ENCODE measurements at regions not wholly inside any gene's neighbourhood (a gene's known extent, or its start where the extent isn't known, plus 50 kb on each side); places are given as distances from the start of the nearest gene placed in this dataset.

- DNase-seq (ENCODE audit: extremely low read depth, low read depth), result no peak
- TF ChIP-seq, protein P1, sequence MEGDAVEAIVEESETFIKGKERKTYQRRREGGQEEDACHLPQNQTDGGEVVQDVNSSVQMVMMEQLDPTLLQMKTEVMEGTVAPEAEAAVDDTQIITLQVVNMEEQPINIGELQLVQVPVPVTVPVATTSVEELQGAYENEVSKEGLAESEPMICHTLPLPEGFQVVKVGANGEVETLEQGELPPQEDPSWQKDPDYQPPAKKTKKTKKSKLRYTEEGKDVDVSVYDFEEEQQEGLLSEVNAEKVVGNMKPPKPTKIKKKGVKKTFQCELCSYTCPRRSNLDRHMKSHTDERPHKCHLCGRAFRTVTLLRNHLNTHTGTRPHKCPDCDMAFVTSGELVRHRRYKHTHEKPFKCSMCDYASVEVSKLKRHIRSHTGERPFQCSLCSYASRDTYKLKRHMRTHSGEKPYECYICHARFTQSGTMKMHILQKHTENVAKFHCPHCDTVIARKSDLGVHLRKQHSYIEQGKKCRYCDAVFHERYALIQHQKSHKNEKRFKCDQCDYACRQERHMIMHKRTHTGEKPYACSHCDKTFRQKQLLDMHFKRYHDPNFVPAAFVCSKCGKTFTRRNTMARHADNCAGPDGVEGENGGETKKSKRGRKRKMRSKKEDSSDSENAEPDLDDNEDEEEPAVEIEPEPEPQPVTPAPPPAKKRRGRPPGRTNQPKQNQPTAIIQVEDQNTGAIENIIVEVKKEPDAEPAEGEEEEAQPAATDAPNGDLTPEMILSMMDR (IDR thresholded peaks at IDR 0.05; ENCODE audit: low read depth, low read length, missing control alignments), result no peak
- H3K4me3 ChIP-seq (replicated peaks; ENCODE audit: low read depth, low read length), result no peak overlapping the region
Observed at GRCh38 chr16:48082516-48082915, 73.3 kb downstream of the ABCC12 start.

- H3K4me3 ChIP-seq (replicated peaks; ENCODE audit: low read depth, low read length), result no peak overlapping the region
- peak; percentile 11 for DNase-seq (ENCODE audit: extremely low read depth, low read depth)
- TF ChIP-seq, protein P1 (IDR thresholded peaks at IDR 0.05; ENCODE audit: low read depth, low read length, missing control alignments), result no peak
Observed at GRCh38 chr16:48081656-48082055, 74.1 kb downstream of the ABCC12 start.

GRCh38 chr16:48076455-48077012 is 79.3 kb downstream of the ABCC12 start:
- no peak overlapping the region for H3K4me3 ChIP-seq (replicated peaks; ENCODE audit: low read depth, low read length)
- TF ChIP-seq, protein P1 (IDR thresholded peaks at IDR 0.05; ENCODE audit: low read depth, low read length, missing control alignments), result no peak
- DNase-seq (ENCODE audit: extremely low read depth, low read depth), result no peak

DNA sequence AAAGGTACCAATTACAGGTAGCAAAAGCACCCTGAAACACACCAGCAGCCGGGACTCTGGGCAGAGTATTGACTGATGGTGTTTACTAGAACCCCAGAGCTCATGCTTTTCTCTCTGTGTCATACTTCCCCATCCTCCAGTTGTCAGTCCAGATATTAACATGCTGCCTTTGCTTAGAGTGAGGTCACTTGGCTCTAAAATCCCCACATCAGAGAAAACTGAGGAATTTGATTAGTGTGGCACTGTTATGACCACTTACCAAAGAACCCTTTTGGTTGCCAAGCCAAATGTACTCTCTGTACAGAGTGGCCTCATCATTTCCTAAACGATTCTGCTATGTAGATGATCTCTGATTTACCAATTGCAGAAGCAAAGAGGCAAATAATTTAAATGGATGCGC is 80.4 kb downstream of the ABCC12 start:
- DNase-seq (ENCODE audit: extremely low read depth, low read depth), result no peak

DNA sequence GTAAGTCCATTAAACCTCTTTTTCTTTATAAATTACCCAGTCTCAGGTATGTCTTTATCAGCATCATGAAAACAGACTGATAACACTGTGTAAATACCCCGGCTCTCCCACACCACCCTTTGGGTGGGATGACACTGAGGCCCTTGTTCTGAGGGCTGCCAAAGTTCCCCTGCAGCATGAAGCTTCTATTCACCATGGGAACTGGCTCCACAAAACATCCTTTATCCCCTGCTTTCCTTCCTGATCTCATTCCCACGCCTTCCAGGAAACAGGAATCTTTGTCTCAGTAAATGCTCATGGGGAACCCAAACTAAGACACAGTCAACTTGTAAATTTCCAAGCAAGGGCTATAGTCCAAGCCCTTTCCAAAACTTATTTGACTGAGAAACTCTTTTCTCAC is 88.4 kb downstream of the ABCC12 start:
- TF ChIP-seq, protein P1 (IDR thresholded peaks at IDR 0.05; ENCODE audit: low read depth, low read length, missing control alignments), result no peak
- no peak for DNase-seq (ENCODE audit: extremely low read depth, low read depth)
- H3K4me3 ChIP-seq (replicated peaks; ENCODE audit: low read depth, low read length), result no peak overlapping the region

More for the DNA sequence above, 80.4 kb downstream of the ABCC12 start:
- no peak overlapping the region for H3K4me3 ChIP-seq (replicated peaks; ENCODE audit: low read depth, low read length)
- TF ChIP-seq, protein P1 (IDR thresholded peaks at IDR 0.05; ENCODE audit: low read depth, low read length, missing control alignments), result no peak

- DNase-seq (ENCODE audit: extremely low read depth, low read depth), result no peak
- no peak overlapping the region for H3K4me3 ChIP-seq (replicated peaks; ENCODE audit: low read depth, low read length)
- TF ChIP-seq, protein P1 (IDR thresholded peaks at IDR 0.05; ENCODE audit: low read depth, low read length, missing control alignments), result no peak
Observed at GRCh38 chr16:48064971-48065370, 90.8 kb downstream of the ABCC12 start.

GRCh38 chr16:48062681-48063080 is 93.1 kb downstream of the ABCC12 start:
- H3K4me3 ChIP-seq (replicated peaks; ENCODE audit: low read depth, low read length), result no peak overlapping the region
- TF ChIP-seq, protein P1 (IDR thresholded peaks at IDR 0.05; ENCODE audit: low read depth, low read length, missing control alignments), result no peak
- DNase-seq (ENCODE audit: extremely low read depth, low read depth), result no peak

Data from HFF-Myc (cell line).